Activated CD4-positive, CD25-positive, alpha-beta regulatory T cell (primary cell): ENCODE measurements at regions not wholly inside any gene's neighbourhood (a gene's known extent, or its start where the extent isn't known, plus 50 kb on each side); places are given as distances from the start of the nearest gene placed in this dataset.

Experiments used
- DNase-seq, 4 experiments: peaks; one replicate each; lab custom pipeline; 2025; lab: John Stamatoyannopoulos, UW

- no peak for DNase-seq
Measured at GRCh38 chr5:166302166-166302565, 1989.3 kb upstream of the WWC1 start.

- DNase-seq, result no peak
Measured at GRCh38 chr5:166317425-166317824, 1974.0 kb upstream of the WWC1 start.

- no peak for DNase-seq
Measured at GRCh38 chr5:166320920-166321480, 1970.4 kb upstream of the WWC1 start.

- DNase-seq, result no peak
Measured at GRCh38 chr5:166324372-166324771, 1967.1 kb upstream of the WWC1 start.

GRCh38 chr5:166329149-166329800 is 1962.2 kb upstream of the WWC1 start:
- DNase-seq, result no peak

GRCh38 chr5:166330036-166330435 is 1961.4 kb upstream of the WWC1 start:
- no peak for DNase-seq

- no peak for DNase-seq
Measured at GRCh38 chr5:166331521-166331920, 1959.9 kb upstream of the WWC1 start.

GRCh38 chr5:166338801-166339200 is 1952.6 kb upstream of the WWC1 start:
- no peak for DNase-seq

GRCh38 chr5:166340039-166340438 is 1951.4 kb upstream of the WWC1 start:
- no peak for DNase-seq

- no peak for DNase-seq
Measured at GRCh38 chr5:166341740-166342337, 1949.6 kb upstream of the WWC1 start.

GRCh38 chr5:166342402-166342801 is 1949.0 kb upstream of the WWC1 start:
- no peak for DNase-seq

GRCh38 chr5:166346726-166347374 is 1944.6 kb upstream of the WWC1 start:
- DNase-seq, result no peak

- no peak for DNase-seq
Measured at GRCh38 chr5:166349046-166349445, 1942.4 kb upstream of the WWC1 start.

GRCh38 chr5:166353580-166353979 is 1937.9 kb upstream of the WWC1 start:
- no peak for DNase-seq

- no peak for DNase-seq
Measured at GRCh38 chr5:166354332-166354731, 1937.1 kb upstream of the WWC1 start.

- no peak for DNase-seq
Measured at GRCh38 chr5:166356096-166356495, 1935.3 kb upstream of the WWC1 start.

GRCh38 chr5:166358127-166358830 is 1933.2 kb upstream of the WWC1 start:
- no peak for DNase-seq

GRCh38 chr5:166363087-166363760 is 1928.2 kb upstream of the WWC1 start:
- no peak for DNase-seq

GRCh38 chr5:166365164-166365563 is 1926.3 kb upstream of the WWC1 start:
- DNase-seq, result no peak

GRCh38 chr5:166367391-166367790 is 1924.1 kb upstream of the WWC1 start:
- DNase-seq, result no peak

GRCh38 chr5:166369346-166369745 is 1922.1 kb upstream of the WWC1 start:
- no peak for DNase-seq

GRCh38 chr5:166369807-166370206 is 1921.6 kb upstream of the WWC1 start:
- DNase-seq, result no peak
